IPS-15b (cell line): ENCODE measurements at regions not wholly inside any gene's neighbourhood (a gene's known extent, or its start where the extent isn't known, plus 50 kb on each side); places are given as distances from the start of the nearest gene placed in this dataset.
A peak's percentile ranks its signal among the peaks of the same experiment; 100 is the strongest.

Experiments used
- H3K27me3 ChIP-seq: one replicate; pipeline ENCODE4 v1.6.1; 2013; ENCODE audit warnings: low read length; ENCODE audit not compliant: control insufficient read depth, insufficient read depth
- H3K36me3 ChIP-seq: one replicate; pipeline ENCODE4 v1.6.1; 2013; ENCODE audit warnings: low read length; ENCODE audit not compliant: control insufficient read depth, insufficient read depth
- H3K4me1 ChIP-seq: one replicate; pipeline ENCODE4 v1.6.1; 2013; ENCODE audit warnings: mild to moderate bottlenecking, low read length; ENCODE audit not compliant: control insufficient read depth, insufficient read depth
- H3K4me3 ChIP-seq: one replicate; pipeline ENCODE4 v1.5.1; 2013; ENCODE audit warnings: low read depth, low read length
- H3K9ac ChIP-seq: one replicate; pipeline ENCODE4 v1.6.1; 2013; ENCODE audit warnings: low read depth, mild to moderate bottlenecking, low read length
- H3K9me3 ChIP-seq: one replicate; pipeline ENCODE4 v1.6.1; 2013; ENCODE audit warnings: mild to moderate bottlenecking, low read length; ENCODE audit not compliant: control insufficient read depth, insufficient read depth

DNA sequence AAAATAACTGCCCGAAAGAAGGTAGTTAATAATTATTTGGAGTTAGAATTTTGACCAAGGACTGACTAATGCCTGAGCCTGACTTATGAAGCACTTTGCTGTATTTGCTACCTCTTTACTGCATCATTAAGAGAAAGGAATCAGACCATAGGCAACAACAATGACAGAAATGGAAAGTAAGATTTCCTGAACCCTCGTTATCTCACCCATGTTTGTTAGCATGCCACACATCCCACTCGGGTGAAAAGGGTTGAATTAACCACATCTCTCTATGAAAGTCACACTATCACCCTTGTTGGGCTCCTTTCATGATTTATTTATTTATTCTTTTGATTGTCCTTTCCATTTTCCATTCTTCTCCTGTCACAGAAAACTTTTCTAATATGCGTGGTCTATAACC lies 59.6 kb downstream of the OLIG3 start:
- peaks cover 3% of the 10 kb centered on the region for H3K4me1 ChIP-seq
- H3K27me3 ChIP-seq = peaks cover 3% of the 10 kb centered on the region
- no peak overlapping the region for H3K4me3 ChIP-seq
- H3K36me3 ChIP-seq = no peaks in the 10 kb centered on the region
- no peaks in the 10 kb centered on the region for H3K9me3 ChIP-seq
- no peak overlapping the region for H3K9ac ChIP-seq

GRCh38 chr6:137432054-137432611 lies 62.1 kb downstream of the OLIG3 start:
- no peak overlapping the region for H3K9ac ChIP-seq
- peaks cover 3% of the 10 kb centered on the region for H3K4me1 ChIP-seq
- peaks cover 3% of the 10 kb centered on the region for H3K27me3 ChIP-seq
- H3K9me3 ChIP-seq = no peaks in the 10 kb centered on the region
- no peak overlapping the region for H3K4me3 ChIP-seq
- H3K36me3 ChIP-seq = no peaks in the 10 kb centered on the region

DNA sequence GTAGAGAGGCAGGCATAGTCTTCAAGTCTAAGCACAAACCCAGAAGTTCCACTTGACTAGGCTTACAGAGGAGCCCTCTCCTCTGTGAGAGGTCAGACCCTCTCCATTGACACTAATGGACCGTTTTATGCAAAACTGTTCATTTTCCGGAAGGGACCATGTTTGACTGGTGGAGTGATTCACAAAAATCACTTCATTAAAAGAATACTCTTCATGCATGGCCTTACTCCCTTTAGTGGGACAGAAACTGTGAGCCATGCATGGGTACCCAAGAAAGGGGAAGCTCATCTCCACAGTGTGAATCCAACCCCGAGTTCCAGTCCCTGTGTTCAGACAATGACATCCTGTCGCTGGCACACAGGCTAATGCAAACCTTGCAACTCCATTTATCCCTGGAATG lies 63.2 kb downstream of the OLIG3 start:
- Histone ChIP-seq H3K9ac (no peak overlapping the region), H3K9me3 (no peaks in the 10 kb centered on the region), H3K36me3 (no peaks in the 10 kb centered on the region), H3K27me3 (peaks cover 3% of the 10 kb centered on the region), H3K4me3 (no peak overlapping the region), H3K4me1 (peaks cover 3% of the 10 kb centered on the region)

- H3K9ac ChIP-seq = no peak overlapping the region
- H3K4me1 ChIP-seq = peaks cover 24% of the 10 kb centered on the region
- no peaks in the 10 kb centered on the region for H3K36me3 ChIP-seq
- no peak overlapping the region for H3K4me3 ChIP-seq
- no peaks in the 10 kb centered on the region for H3K9me3 ChIP-seq
- H3K27me3 ChIP-seq = peaks cover 3% of the 10 kb centered on the region
Observed at GRCh38 chr6:137427656-137428290, 66.4 kb downstream of the OLIG3 start.

DNA sequence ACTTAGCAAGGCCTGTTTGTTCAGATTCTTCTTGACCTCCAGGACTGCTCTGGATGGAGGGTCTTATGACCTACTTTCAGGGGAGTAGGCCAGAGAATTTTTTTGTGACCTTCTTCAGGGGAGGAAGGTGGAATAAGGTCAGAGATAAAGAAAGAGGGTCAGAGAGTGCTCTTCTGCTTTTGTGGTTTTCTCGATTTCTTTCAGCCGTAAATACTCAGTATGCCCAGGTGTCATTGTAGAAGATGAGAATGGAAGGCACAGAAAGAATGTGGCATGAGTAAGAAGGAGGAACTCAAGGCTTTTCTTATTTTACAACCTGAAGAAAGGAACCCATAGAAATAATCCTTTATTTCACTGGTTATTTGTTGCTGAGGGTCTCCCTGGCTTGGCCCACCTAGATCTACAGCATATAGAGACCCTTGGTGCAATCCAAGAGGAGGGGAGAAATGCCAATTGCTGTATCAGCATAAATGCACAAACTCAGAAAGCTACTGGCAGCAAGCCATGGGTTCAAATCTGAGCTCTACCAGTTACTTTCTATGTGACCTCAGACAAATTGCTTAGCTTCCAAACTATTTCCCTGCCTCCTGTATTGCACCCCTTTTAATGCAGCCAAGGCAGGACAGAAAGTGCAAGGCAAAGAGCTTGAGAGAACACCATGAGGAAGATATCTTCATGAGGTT lies 68.0 kb downstream of the OLIG3 start:
- Histone ChIP-seq H3K4me3 (no peak overlapping the region), H3K27me3 (no peaks in the 10 kb centered on the region), H3K4me1 (peaks cover 21% of the 10 kb centered on the region), H3K36me3 (no peaks in the 10 kb centered on the region), H3K9me3 (no peaks in the 10 kb centered on the region), H3K9ac (no peak overlapping the region)

GRCh38 chr6:137424251-137424650 lies 69.9 kb downstream of the OLIG3 start:
- H3K27me3 ChIP-seq = no peaks in the 10 kb centered on the region
- H3K4me1 ChIP-seq = peaks cover 21% of the 10 kb centered on the region
- H3K9ac ChIP-seq = no peak overlapping the region
- no peak overlapping the region for H3K4me3 ChIP-seq
- H3K9me3 ChIP-seq = no peaks in the 10 kb centered on the region
- no peaks in the 10 kb centered on the region for H3K36me3 ChIP-seq

DNA sequence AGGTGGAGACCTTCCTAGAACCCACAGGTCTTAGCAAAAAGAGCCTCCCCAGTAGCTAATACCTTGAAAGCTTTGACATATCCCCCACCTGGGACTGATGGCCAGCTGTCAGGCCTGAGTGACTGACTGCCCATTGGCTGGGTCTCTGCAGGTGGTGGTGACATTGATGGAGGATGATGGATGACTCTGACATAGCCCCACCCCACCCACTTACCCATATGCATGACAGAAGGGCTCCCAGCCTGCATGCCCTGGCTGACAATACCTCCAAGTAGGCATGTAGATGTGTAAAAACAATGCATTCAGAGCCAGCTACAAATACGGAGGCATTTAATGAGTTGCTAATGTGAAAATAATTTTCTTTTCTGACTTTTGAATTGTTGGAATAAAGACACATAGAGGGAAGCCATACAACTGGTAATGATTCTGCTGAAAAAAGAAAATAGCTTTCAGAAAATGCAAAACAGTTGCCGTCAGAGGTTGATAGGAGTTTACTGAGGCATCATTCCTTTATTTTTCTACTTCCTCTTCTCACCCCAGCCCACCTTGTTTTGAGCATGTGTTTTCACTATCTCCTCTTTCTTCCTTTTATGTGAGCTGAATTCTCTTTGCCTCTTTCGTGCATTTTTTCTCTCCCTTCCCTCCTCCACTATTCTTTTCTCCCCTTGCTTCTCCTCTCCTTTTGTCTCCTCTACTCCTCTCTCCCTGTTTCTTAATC lies 70.6 kb downstream of the OLIG3 start:
- H3K9ac ChIP-seq = no peak overlapping the region
- H3K27me3 ChIP-seq = no peaks in the 10 kb centered on the region
- H3K4me3 ChIP-seq = no peak overlapping the region
- no peaks in the 10 kb centered on the region for H3K9me3 ChIP-seq
- peaks cover 21% of the 10 kb centered on the region for H3K4me1 ChIP-seq
- no peaks in the 10 kb centered on the region for H3K36me3 ChIP-seq

- Histone ChIP-seq H3K9ac (no peak overlapping the region), H3K36me3 (no peaks in the 10 kb centered on the region), H3K4me1 (peaks cover 13% of the 10 kb centered on the region), H3K4me3 (no peak overlapping the region), H3K9me3 (no peaks in the 10 kb centered on the region), H3K27me3 (peaks cover 10% of the 10 kb centered on the region)
Observed at GRCh38 chr6:137417396-137417795, 76.8 kb downstream of the OLIG3 start.

- H3K9ac ChIP-seq = no peak overlapping the region
Observed at GRCh38 chr6:137416376-137417109, 77.7 kb downstream of the OLIG3 start.

DNA sequence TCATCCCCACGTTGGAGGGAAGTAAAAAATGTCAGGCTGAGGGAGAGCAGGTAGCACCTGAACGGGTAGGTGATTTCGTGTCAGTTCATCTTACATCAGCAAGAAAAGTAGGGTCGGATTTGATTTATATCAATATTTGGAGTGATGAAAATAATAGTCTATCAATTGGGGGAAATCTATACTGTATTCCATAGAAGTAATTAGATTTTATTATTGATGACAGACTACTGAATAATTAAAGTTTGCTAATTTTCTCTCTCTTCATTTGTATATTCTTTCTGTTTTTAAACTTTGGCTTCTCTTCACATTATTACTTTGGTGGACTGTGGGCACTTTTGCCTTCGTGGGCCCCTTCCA lies 78.4 kb downstream of the OLIG3 start:
- H3K4me3 ChIP-seq = no peak overlapping the region

More at GRCh38 chr6:137416376-137417109, 77.7 kb downstream of the OLIG3 start:
- Histone ChIP-seq H3K4me1 (peaks cover 13% of the 10 kb centered on the region), H3K4me3 (no peak overlapping the region), H3K36me3 (no peaks in the 10 kb centered on the region), H3K27me3 (peaks cover 10% of the 10 kb centered on the region), H3K9me3 (no peaks in the 10 kb centered on the region)

GRCh38 chr6:137415127-137415833 lies 78.9 kb downstream of the OLIG3 start:
- no peaks in the 10 kb centered on the region for H3K36me3 ChIP-seq
- no peaks in the 10 kb centered on the region for H3K9me3 ChIP-seq
- H3K9ac ChIP-seq = no peak overlapping the region
- H3K4me3 ChIP-seq = peak overlapping the region; percentile 53
- peaks cover 13% of the 10 kb centered on the region for H3K4me1 ChIP-seq
- H3K27me3 ChIP-seq = peaks cover 10% of the 10 kb centered on the region

More for the DNA sequence above, 78.4 kb downstream of the OLIG3 start:
- H3K4me1 ChIP-seq = peaks cover 13% of the 10 kb centered on the region
- peaks cover 10% of the 10 kb centered on the region for H3K27me3 ChIP-seq
- H3K9ac ChIP-seq = no peak overlapping the region
- H3K36me3 ChIP-seq = no peaks in the 10 kb centered on the region
- no peaks in the 10 kb centered on the region for H3K9me3 ChIP-seq
